Epithelial cell of proximal tubule (primary cell): ENCODE measurements at regions not wholly inside any gene's neighbourhood (a gene's known extent, or its start where the extent isn't known, plus 50 kb on each side); places are given as distances from the start of the nearest gene placed in this dataset.
"Not testable (repeated sequence)": the region's sequence is repeated elsewhere in the genome, so short reads cannot be mapped to it uniquely, and the experiment has no call there.

Experiments
- DNase-seq: peaks from one replicate; pipeline ENCODE4 v3.0.0-alpha.2; 2011; ENCODE audit warnings: low read depth
- H3K4me3 ChIP-seq: 2 replicates; pipeline ENCODE4 v1.5.1; 2011; ENCODE audit warnings: low read depth, mild to moderate bottlenecking, low read length
- CTCF ChIP-seq: conservative IDR thresholded peaks from 2 replicates; pipeline ENCODE4 v1.5.1; 2012; ENCODE audit warnings: low read depth, mild to moderate bottlenecking, low read length

- TF ChIP-seq CTCF, result no peak
- DNase-seq, result no peak
- H3K4me3 ChIP-seq, result no peak overlapping the region
These were observed 83.8 kb downstream of the EBLN1 start for GRCh38 chr10:22133749-22134624.

GRCh38 chr10:22130824-22131223 lies 87.0 kb downstream of the EBLN1 start:
- H3K4me3 ChIP-seq, DNase-seq: not testable (repeated sequence)

GRCh38 chr10:22129612-22130011 lies 88.2 kb downstream of the EBLN1 start:
- H3K4me3 ChIP-seq, DNase-seq: not testable (repeated sequence)

- not testable (repeated sequence) for DNase-seq, H3K4me3 ChIP-seq
These were observed 96.6 kb downstream of the EBLN1 start for GRCh38 chr10:22121181-22121580.

- H3K4me3 ChIP-seq, DNase-seq: not testable (repeated sequence)
These were observed 97.7 kb downstream of the EBLN1 start for GRCh38 chr10:22120072-22120471.

- DNase-seq, H3K4me3 ChIP-seq: not testable (repeated sequence)
These were observed 98.2 kb downstream of the EBLN1 start for GRCh38 chr10:22119575-22119974.

- DNase-seq, result no peak
- H3K4me3 ChIP-seq, result no peak overlapping the region
- no peak for TF ChIP-seq CTCF
These were observed 106.1 kb downstream of the EBLN1 start for GRCh38 chr10:22111705-22112104.

- H3K4me3 ChIP-seq, result no peak overlapping the region
- no peak for DNase-seq
- no peak for TF ChIP-seq CTCF
These were observed 106.6 kb downstream of the EBLN1 start for GRCh38 chr10:22111260-22111659.

- no peak for TF ChIP-seq CTCF
- H3K4me3 ChIP-seq, result no peak overlapping the region
- DNase-seq, result no peak
These were observed 107.1 kb downstream of the EBLN1 start for GRCh38 chr10:22110761-22111160.

- no peak for TF ChIP-seq CTCF
- DNase-seq, result no peak
- no peak overlapping the region for H3K4me3 ChIP-seq
These were observed 101.7 kb upstream of the DNAJC1 start for GRCh38 chr10:22105270-22105669.
